IPS-20b (cell line): ENCODE measurements at regions not wholly inside any gene's neighbourhood (a gene's known extent, or its start where the extent isn't known, plus 50 kb on each side); places are given as distances from the start of the nearest gene placed in this dataset.
"Not testable (repeated sequence)": the region's sequence is repeated elsewhere in the genome, so short reads cannot be mapped to it uniquely, and the experiment has no call there.

ENCODE experiments used
- H3K27ac ChIP-seq: one replicate; pipeline ENCODE4 v1.5.1; 2013; ENCODE audit warnings: low read length
- H3K27me3 ChIP-seq: 2 replicates; pipeline ENCODE4 v1.6.1; 2013; ENCODE audit warnings: mild to moderate bottlenecking, low read length, inconsistent platforms; ENCODE audit not compliant: insufficient read depth
- H3K36me3 ChIP-seq: 2 replicates; pipeline ENCODE4 v1.6.1; 2013; ENCODE audit warnings: low read depth, mild to moderate bottlenecking, inconsistent platforms, low read length, moderate library complexity; ENCODE audit not compliant: insufficient read depth
- H3K4me1 ChIP-seq: 2 replicates; pipeline ENCODE4 v1.6.1; 2013; ENCODE audit warnings: mild to moderate bottlenecking, control low read depth, inconsistent platforms, low read length, moderate library complexity; ENCODE audit not compliant: insufficient read depth
- H3K4me3 ChIP-seq: 2 replicates; pipeline ENCODE4 v1.5.1; 2013; ENCODE audit warnings: mild to moderate bottlenecking, low read length, inconsistent platforms
- H3K9ac ChIP-seq: 2 replicates; pipeline ENCODE4 v1.6.1; 2013; ENCODE audit warnings: low read depth, mild to moderate bottlenecking, inconsistent platforms, low read length, moderate library complexity
- H3K9me3 ChIP-seq: 2 replicates; pipeline ENCODE4 v1.6.1; 2013; ENCODE audit warnings: mild to moderate bottlenecking, low read depth, low read length, inconsistent platforms; ENCODE audit not compliant: insufficient read depth

- not testable (repeated sequence) for H3K9me3 ChIP-seq, H3K4me1 ChIP-seq, H3K27me3 ChIP-seq, H3K9ac ChIP-seq, H3K4me3 ChIP-seq, H3K36me3 ChIP-seq, H3K27ac ChIP-seq
These were observed 580.9 kb downstream of the FLRT2 start for GRCh38 chr14:86110871-86111270.

- Histone ChIP-seq H3K27ac (no peak overlapping the region), H3K4me1 (no peaks in the 10 kb centered on the region), H3K9ac (no peak overlapping the region), H3K9me3 (no peaks in the 10 kb centered on the region), H3K4me3 (no peak overlapping the region), H3K36me3 (no peaks in the 10 kb centered on the region), H3K27me3 (no peaks in the 10 kb centered on the region)
These were observed 574.8 kb downstream of the FLRT2 start for GRCh38 chr14:86104691-86105265.

- Histone ChIP-seq H3K9me3 (no peaks in the 10 kb centered on the region), H3K27ac (no peak overlapping the region), H3K9ac (no peak overlapping the region), H3K4me3 (no peak overlapping the region), H3K27me3 (no peaks in the 10 kb centered on the region), H3K4me1 (no peaks in the 10 kb centered on the region), H3K36me3 (no peaks in the 10 kb centered on the region)
These were observed 564.6 kb downstream of the FLRT2 start for GRCh38 chr14:86094512-86094911.

- Histone ChIP-seq H3K4me3 (no peak overlapping the region), H3K36me3 (no peaks in the 10 kb centered on the region), H3K27ac (no peak overlapping the region), H3K4me1 (no peaks in the 10 kb centered on the region; the same call in 1 of the 2 replicates), H3K27me3 (no peaks in the 10 kb centered on the region), H3K9me3 (no peaks in the 10 kb centered on the region), H3K9ac (no peak overlapping the region)
These were observed 561.9 kb downstream of the FLRT2 start for GRCh38 chr14:86091811-86092210.

- Histone ChIP-seq H3K36me3 (no peaks in the 10 kb centered on the region), H3K4me1 (no peaks in the 10 kb centered on the region; the same call in 1 of the 2 replicates), H3K9me3 (no peaks in the 10 kb centered on the region), H3K9ac (no peak overlapping the region), H3K27me3 (no peaks in the 10 kb centered on the region), H3K4me3 (no peak overlapping the region), H3K27ac (no peak overlapping the region)
These were observed 558.2 kb downstream of the FLRT2 start for GRCh38 chr14:86088156-86088555.

GRCh38 chr14:86087377-86087776 is 557.4 kb downstream of the FLRT2 start:
- no peaks in the 10 kb centered on the region for H3K27me3 ChIP-seq
- H3K4me1 ChIP-seq = no peaks in the 10 kb centered on the region; the same call in 1 of the 2 replicates
- no peaks in the 10 kb centered on the region for H3K9me3 ChIP-seq
- no peaks in the 10 kb centered on the region for H3K36me3 ChIP-seq
- H3K27ac ChIP-seq = no peak overlapping the region
- H3K4me3 ChIP-seq = no peak overlapping the region
- H3K9ac ChIP-seq = no peak overlapping the region

GRCh38 chr14:86086962-86087361 is 557.0 kb downstream of the FLRT2 start:
- Histone ChIP-seq H3K36me3 (no peaks in the 10 kb centered on the region), H3K9ac (no peak overlapping the region), H3K27ac (no peak overlapping the region)

GRCh38 chr14:86084097-86084496 is 554.2 kb downstream of the FLRT2 start:
- Histone ChIP-seq H3K36me3 (no peaks in the 10 kb centered on the region), H3K27me3 (no peaks in the 10 kb centered on the region), H3K27ac (no peak overlapping the region), H3K4me3 (no peak overlapping the region), H3K9me3 (no peaks in the 10 kb centered on the region), H3K9ac (no peak overlapping the region), H3K4me1 (no peaks in the 10 kb centered on the region; the same call in 1 of the 2 replicates)

More at GRCh38 chr14:86086962-86087361, 557.0 kb downstream of the FLRT2 start:
- Histone ChIP-seq H3K4me3 (no peak overlapping the region), H3K27me3 (no peaks in the 10 kb centered on the region), H3K9me3 (no peaks in the 10 kb centered on the region), H3K4me1 (no peaks in the 10 kb centered on the region; the same call in 1 of the 2 replicates)

GRCh38 chr14:86083616-86084015 is 553.7 kb downstream of the FLRT2 start:
- Histone ChIP-seq H3K4me3 (no peak overlapping the region), H3K4me1 (no peaks in the 10 kb centered on the region; the same call in 1 of the 2 replicates), H3K27ac (no peak overlapping the region), H3K9ac (no peak overlapping the region), H3K36me3 (no peaks in the 10 kb centered on the region), H3K9me3 (no peaks in the 10 kb centered on the region), H3K27me3 (no peaks in the 10 kb centered on the region)

- Histone ChIP-seq H3K36me3 (no peaks in the 10 kb centered on the region), H3K27me3 (no peaks in the 10 kb centered on the region), H3K27ac (no peak overlapping the region), H3K4me1 (no peaks in the 10 kb centered on the region), H3K4me3 (no peak overlapping the region), H3K9ac (no peak overlapping the region), H3K9me3 (no peaks in the 10 kb centered on the region)
These were observed 542.4 kb downstream of the FLRT2 start for GRCh38 chr14:86072116-86072894.

GRCh38 chr14:86066651-86067050 is 536.7 kb downstream of the FLRT2 start:
- Histone ChIP-seq H3K27me3 (no peaks in the 10 kb centered on the region), H3K36me3 (no peaks in the 10 kb centered on the region), H3K4me3 (no peak overlapping the region), H3K4me1 (no peaks in the 10 kb centered on the region), H3K27ac (no peak overlapping the region), H3K9me3 (0 out of 2 replicates have a peak, but pooled peaks cover 4% of the 10 kb centered on the region), H3K9ac (no peak overlapping the region)

GRCh38 chr14:86065407-86065806 is 535.5 kb downstream of the FLRT2 start:
- Histone ChIP-seq H3K27ac (no peak overlapping the region), H3K27me3 (no peaks in the 10 kb centered on the region), H3K9ac (no peak overlapping the region), H3K4me1 (no peaks in the 10 kb centered on the region), H3K36me3 (no peaks in the 10 kb centered on the region), H3K4me3 (no peak overlapping the region), H3K9me3 (0 out of 2 replicates have a peak, but pooled peaks cover 4% of the 10 kb centered on the region)
